ENCODE measurements at regions not wholly inside any gene's neighbourhood (a gene's known extent, or its start where the extent isn't known, plus 50 kb on each side); places are given as distances from the start of the nearest gene placed in this dataset.

DNA sequence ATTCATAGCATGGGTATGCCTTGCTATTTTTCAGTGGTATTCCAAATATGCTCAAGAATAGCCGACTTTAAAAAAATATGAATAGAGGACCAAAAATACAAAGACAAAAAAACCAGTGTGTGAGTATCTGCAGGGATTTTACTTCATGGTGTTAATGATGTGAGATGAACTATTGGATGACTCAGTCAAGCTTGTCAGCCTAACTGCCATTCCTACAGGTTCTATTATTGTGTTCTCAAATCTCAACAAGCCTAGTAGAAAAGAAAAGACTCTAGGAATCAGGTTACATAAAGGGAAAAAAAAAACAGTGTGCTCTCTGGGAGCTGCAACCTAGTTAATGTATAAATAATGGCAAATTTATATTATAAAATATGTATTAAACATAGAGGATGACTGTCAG, 588.4 kb upstream of the BTBD3 start:
- DNase-seq: no peak

DNA sequence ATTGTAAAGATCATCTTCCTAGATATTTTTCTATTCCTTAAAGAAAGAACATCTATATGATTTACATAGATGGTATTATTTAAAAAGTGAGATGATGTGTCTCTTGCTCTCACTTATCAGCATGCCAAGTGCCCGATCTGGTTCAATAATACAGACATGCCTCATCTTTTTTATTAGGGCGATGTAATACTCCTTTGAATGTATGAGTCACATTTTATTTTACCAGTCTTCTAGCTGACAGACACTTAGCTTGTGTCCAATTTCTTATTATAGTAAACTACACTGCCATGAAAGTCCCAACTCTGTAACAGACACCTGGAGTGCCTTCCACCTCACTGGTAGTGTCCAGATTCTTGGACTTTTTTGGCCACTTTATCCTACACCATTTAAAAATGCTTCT, 586.6 kb upstream of the BTBD3 start:
- no peak for DNase-seq

DNA sequence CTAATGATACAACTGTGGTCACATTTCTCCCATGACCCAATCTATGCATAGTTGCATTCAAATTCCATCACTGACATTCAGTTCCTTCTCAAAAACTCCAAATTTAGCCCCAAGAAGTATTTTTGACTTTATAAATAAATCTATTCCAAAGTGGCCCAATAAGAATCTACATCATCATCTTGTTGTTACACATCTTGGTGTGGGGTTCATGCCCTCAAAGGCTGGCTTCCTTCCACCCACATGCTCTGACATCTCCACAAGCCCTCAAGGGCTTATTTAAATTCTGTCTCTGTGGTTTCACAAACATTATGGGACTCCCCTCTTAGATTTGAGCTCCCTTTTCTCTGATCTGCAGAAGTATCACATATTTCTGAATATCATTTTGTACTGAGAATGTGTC, 585.3 kb upstream of the BTBD3 start:
- DNase-seq: no peak

DNA sequence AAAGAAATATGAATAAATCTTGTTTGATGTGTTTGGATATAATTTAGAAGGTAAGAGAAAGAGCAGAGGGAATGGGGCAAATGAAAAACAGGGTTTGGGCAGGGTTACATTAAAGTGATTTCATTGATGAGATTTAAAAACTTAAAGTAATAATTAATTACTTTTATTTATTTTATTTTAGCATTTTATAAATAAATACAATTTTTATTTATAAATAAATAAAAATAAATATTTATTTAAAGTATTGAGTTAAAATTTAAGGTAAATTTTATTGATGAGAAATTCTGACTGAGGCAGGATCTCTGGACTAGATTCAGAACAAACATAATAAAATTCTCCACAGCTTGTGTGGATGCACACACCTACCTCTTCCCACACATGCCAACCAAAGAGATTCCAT, 584.1 kb upstream of the BTBD3 start:
- DNase-seq: no peak

DNA sequence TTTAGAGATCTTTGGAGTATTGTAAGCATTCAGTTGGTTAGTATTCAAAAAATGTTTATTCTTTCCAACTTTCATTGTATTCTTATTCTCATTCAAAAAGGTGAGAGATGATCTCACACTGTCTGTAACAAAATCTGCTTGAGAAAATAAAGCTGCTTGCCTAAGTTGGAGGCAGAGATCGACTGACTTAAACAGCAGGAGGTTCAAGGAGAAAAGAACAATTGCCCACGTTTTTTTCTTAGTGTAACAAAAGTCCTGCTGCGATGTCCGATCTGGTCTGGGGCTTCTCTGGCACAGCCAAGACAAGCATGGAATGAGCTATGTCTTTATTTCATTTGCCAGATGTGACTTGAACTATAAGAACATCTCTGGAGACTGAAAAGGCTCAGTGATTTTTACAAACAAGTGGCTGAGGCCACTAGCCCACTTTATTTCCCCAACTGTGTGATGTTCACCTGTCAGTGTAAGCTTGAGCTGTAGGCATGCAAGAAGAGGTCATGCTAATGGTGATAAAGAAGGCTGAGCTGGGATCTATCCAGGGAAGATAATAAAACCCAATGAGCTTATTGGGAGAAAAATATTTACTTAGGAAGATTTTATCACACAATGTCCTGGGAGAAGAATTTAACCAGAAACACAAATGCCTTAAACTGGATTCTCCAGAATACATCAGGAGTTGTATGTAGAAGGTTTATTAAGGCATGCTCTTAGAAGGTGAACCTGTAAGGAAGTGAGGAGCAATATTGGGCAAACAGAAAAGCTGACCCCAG, 580.1 kb upstream of the BTBD3 start:
- no peak for DNase-seq

DNA sequence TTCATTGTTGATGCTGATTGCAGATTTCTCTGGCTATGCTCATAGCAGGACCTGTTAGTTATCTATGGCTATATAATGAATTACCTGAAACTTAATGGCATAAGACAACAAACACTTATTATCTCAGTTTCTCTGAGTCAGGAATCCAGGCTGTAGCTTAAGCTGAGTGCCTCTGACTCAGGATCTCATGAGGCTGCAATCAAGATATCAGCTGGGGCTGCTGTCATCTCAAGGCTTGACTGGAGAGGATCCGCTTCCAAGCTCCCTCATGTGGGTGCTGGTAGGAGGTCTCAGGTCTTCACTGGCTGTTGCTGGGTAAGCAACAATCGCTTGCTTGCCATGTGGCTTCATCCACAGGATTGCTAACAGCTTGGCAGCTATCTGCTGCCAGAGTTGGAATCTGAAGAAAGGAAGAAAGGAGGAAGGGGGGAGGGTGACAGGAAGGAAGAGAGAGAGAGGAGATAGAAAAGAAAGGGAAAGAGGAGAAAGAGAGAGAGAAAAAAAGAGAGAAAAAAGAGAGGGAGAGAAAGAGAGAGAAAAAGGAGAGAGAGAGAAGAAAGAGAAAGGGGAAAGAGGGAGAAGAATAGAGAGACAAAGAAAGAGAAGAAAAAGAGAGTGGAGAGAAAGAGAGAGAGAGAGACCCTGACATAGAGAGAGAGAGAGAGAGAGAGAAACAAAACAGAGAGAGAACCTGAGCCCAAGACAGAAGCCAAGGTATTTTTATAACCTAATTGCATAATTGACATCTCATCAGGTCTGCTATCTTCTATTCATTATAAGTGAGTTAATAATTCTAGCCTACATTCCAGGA, 579.0 kb upstream of the BTBD3 start:
- no peak for DNase-seq

DNA sequence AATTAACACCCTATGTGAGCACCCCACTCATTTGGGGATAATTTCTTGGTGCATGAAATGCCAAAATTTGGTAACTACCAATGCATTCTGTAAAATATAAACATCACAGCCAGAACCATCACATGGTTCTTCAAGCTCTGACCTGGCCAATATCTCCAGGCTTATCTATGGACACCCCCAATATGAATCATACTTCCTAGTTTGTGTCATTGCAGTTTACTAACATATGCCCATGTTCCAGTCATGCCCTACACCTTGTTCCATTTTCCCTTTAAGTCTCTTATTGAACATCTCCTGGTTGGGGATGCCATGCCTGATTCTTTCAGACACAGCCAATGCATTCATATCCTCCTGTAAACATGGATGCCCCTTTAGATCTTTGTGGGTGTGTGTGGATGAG, 572.8 kb upstream of the BTBD3 start:
- DNase-seq: no peak

DNA sequence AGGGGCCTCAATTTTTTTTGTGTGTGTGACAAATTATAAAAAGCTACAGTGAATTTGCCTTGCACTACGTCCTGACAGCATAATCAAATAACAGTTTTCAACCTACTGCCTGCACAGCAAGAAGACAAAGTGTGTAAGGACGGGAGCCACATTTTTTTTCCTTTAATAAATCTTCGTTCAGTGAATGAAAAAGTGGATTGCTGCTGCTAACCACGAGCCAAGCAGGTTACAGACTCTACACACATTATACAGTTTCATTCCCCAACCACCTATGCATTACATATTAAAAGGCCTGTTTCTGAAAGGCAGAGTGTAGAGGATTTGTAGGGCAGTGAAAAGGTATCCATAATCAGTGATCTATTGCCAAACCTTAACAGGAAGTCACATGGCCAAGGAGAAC, 570.0 kb upstream of the BTBD3 start:
- DNase-seq: no peak

DNA sequence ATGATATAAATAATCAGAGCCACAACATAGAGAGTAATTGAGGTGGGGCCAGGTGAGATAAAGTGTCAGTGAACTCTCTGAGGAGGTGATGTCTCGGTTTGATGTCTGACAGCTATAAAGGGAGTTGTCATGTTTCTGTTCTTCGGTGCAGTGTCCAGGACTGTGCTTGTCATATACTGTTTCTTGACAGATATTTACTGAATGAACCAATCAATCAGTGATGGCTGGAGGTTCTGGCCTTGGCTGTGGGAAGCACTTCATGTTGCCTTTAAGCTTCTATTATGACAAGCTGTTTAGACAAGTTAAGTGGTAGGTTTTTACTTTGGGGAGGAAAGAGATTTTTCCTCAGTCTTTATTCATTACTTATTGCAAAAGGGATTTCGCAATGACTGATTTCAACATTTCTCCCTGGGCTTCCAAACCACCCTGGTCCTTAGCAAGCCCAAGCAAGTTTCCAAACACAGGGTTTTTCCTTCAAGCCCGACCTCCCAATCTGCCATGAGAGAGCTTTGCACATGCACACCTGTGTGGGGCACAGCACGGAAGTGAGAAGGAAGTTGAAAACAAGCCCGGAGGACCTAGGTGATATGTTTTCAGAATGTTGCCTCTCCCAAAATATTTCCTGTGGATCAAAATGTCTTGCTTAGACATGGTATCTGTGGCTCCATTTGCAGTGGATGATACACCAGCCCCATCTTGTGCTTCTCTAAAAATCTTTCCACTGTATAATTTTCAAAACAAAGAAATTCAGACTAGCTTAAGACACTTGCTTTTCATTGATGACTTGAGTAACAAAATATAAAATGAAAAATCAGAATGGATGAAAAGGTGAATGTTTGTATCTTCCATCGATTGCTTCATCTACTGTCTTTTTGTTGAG, 567.3 kb upstream of the BTBD3 start:
- DNase-seq: no peak

DNA sequence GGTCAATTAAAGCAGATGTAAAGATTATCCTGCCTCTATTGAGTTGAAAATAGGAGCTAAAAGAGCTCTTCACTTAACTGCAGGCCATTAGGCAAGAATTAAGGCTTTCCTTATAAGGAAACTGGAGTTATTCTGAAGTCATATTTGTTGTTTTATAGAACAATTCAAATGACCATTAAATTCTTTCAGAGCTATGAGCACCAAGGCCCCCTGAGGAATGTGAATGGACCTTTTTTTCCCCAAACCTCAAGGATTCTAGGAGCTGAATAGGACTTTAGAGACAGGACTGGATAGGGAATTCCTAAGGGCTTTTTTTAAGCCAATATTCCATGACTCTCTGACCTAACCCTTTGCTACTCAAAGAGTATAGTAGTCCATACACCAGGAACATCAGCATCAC, 565.7 kb upstream of the BTBD3 start:
- DNase-seq: no peak

DNA sequence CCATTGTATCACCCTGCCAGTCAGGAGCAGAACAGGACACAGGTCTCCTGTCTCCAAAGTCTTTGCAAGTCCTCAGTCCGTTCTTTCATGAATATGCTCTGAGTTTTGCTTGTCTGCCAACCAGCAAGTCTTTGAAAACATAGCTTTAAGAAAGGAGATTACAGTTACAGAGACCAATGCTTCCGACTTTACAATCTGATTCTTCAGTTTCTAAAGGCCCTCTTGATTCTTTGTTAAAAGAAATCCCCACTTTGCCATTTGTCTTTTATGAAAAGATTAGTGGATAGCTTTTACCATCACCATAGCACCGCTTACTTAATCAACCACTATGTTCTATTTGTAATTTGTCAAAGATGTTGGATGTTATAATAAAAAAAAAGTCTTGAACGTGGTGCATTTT, 562.8 kb upstream of the BTBD3 start:
- DNase-seq: no peak

DNA sequence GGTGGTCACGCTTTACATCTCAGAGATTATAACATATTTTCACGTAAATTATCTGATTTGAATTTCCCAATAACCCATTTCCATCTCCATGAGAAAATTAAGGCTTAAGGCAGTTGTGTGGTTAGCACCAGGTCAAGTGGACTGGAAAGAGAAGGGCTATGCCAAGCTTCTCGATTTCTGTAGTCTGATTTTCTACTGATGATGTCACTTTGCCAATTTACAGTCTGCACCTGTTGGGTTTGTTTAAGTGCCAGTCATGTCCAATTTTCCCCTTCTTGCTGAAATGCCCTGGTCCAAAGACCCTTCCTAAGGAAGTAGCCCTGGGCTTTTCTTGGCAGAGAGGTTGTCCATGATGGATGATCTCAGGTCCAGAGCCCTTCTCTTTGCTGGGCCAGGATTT, 562.3 kb upstream of the BTBD3 start:
- DNase-seq: no peak

DNA sequence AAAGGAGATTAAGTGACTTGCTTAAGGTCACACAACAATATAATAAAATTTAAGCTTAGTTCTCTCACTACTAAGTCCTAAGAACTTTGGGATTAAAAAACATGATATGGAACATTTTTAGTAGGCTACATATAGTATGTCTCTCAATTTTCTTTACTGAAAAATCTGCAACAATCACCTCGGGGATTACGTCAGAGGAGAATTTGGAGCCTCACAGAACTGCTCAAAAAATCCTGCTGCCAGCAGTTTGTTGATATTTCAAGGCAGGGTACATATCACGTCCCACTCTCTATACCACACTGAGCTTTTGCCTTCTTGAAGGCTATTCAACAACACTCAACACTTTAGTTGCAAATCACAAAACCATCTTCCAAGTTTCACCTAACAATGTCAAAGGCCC, 561.6 kb upstream of the BTBD3 start:
- DNase-seq: no peak

DNA sequence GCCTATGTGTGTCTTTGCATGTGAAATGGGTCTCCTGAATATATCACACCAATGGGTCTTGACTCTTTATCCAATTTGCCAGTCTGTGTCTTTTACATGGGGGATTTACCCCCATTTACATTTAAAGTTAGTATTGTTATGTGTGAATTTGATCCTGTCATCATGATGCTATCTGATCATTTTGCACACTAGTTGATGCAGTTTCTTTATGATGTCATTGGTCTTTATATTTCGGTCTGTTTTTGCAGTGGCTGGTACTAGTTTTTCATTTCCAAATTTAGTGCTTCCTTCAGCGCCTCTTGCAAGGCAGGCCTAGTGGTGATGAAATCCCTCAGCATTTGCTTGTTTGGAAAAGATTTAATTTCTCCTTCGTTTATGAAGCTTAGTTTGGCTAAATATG, 555.2 kb upstream of the BTBD3 start:
- DNase-seq: no peak

DNA sequence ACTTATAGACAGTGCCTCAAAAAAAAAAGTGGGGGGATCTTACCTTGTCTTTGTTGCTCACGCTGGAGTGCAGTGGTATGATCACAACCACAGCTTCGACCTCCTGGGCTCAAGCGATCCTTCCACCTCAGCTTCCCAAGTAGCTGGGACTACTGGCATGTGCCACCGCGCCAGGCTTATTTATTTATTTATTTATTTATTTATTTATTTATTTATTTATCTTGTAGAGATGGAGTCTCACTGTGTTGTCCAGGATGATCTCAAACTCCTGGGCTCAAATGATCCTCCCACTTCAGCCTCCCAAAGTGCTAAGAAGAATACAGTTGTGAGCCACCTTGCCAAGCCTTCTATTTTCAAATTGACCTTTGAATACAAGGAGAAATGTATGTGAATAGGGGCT, 553.0 kb upstream of the BTBD3 start:
- DNase-seq: no peak

DNA sequence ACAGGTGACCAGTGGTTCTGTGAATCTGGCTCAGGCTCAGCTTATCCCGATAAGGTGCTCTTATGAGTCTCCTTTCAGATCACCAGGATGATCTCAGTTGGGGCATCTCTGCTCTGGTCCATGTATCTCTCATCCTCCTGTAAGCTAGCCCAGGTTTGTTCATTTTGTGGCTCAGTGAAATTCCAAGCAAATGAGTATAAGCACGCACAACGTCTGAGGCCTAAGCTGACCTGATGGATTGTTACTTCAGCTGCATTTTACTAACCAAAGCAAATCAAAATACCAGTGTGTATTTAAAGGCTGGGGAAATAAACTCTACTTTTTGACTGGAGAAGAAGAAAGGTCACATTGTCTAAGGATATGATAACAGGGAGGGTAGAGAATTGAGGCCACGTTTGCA, 551.0 kb upstream of the BTBD3 start:
- DNase-seq: no peak

DNA sequence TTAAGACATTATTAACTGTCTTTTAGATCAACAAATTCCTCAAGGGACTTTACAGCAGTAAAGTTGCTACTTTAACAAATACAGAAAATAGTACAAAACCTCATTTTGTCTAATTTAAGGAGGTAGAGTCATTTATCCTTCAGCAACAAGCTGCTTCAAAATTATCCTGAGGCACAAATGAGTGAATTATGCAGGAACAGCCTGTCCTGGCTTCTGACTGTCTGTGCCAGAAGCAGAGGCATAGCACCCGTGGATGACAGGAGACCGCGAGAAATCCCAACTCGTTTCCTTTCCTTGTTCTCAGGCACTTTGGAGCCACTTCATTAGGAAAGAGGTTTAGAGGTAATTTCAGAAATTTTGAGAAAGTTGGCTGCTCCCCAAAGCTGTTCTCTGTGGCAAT, 549.2 kb upstream of the BTBD3 start:
- no peak for DNase-seq

DNA sequence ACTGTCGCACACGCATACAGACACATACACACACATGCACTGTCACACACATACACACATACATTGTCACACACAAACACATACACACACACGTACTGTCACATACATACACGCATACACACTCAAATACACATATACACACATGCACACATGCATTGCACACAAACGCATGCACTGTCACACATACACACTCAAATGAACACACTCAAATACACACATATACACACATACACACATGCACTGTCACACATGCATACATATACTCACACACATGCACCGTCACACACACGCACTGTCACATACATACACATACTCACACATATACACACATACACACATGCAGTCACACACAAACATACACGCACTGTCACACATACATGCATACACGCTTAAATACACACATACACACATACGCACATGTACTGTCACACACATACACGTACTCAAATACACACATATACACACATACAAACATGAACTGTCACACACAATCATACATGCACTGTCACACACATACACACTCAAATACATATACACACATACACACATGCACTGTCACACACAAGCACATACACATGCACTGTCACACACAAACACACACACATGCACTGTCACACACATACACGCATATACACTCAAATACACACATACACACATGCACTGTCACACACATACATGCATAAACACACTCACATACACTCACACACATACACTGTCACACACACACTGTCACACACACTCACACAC, 548.6 kb upstream of the BTBD3 start:
- DNase-seq: no peak

DNA sequence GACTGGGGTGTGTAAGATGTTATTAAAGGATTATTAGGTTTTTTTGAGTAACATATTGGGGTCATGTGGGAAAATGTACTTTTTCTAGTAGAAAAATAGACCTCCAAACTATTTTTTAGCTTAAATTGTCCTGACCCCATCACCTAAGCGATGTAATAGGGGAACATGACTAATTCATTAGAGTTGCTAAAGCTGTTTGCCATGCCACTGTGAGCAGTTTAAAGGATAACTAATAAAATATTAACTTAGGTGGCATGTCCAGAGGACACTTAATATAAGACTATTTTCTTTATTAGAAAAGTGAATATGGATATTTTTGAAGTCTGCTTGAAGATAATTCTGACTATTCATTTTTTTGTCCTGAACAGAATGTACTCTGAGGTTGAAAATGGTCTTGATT, 545.9 kb upstream of the BTBD3 start:
- DNase-seq: no peak

DNA sequence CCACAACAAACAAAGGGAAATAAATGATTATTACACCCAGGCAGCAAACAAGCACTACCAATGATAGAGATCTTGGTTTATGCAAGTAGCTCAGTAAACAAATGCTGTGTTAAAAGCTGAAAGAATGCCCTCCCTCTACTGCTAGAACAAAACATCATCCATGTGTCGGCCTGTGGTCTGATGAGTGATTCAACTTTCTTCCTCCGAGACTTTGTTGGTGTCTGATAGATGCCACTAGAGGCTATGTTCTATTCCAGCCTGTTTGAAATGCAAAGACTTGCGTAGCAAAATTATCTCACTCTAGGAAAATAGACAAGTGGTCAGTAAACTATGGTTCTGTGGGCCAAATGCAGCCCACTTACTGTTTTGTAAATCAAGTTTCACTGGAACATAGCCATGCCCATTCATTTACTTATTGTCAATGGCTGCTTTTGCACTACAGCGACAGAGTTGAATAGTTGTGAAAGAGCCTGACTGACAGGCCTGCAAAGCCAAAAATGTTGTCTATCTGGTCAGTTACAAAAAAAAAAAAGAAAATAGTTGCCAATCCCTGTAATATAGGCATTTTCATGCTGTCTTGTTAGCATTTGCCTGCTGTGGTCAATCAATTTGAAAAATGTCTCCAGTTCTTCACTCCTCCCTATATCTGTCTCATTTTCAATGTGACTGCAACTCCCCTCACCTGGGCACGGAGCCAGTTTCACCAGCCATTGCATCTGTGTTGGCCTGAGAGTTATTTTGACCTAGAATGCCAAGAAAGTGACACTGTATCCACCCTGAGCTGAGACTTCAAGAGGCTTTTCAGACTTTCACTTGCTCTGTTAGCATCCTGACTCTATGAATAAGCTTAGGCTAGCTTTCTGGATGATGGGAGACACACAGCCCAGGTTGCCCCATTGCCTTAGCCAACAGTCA, 544.6 kb upstream of the BTBD3 start:
- DNase-seq: no peak

DNA sequence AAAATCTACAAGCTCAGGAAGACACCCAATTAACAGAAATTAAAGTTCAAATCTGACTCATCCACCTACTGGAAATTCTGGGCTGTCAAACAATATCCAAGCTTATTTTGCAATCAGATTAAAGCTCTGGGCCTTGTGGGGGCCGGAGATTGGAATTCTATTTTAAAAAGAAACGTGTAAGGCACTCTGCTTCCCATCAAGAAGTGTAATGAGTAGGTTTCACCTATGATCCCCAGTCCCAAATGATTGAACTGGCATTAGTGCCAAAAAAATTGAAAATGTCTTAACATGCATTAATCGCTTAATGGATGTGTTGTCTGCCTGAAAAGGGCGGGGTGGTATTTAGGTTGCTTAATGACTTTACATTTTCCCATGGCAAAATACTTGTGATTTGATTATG, 542.4 kb upstream of the BTBD3 start:
- no peak for DNase-seq

DNA sequence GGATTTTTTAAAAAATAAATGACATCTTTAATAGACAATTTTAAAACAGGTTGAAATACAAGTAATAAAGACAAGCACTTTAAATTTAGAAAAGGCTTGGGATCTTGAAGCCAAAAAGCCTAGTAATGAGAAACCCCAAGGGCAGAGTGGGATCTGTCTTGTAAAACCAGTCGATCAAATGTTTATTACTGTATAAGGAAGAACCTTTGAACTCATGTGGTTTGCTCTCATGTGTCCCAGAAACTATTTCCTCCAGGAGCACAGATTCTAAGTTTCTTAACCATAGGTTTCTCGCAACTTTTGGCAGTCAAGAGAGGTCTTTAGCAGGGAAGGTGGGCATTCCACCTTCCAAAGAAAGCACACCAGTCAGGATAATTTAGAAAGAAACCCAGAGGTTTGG, 541.7 kb upstream of the BTBD3 start:
- DNase-seq: no peak
